Lower leg skin (tissue), 3 donors: ENCODE measurements at regions not wholly inside any gene's neighbourhood (a gene's known extent, or its start where the extent isn't known, plus 50 kb on each side); places are given as distances from the start of the nearest gene placed in this dataset.

Source experiments
- POLR2A ChIP-seq, 2 donors: fragments of 450-650 bp; IDR thresholded peaks; one replicate each; pipeline ENCODE4 v1.6.1; 2016 to 2017; ENCODE audit warnings: antibody characterized with exemption in 2 of 2, mild to moderate bottlenecking in 1 of 2, moderate library complexity in 1 of 2
- TF ChIP-seq, protein P1 (sequence below), 3 donors: fragments of 450-650 bp; IDR thresholded peaks; one replicate each; pipeline ENCODE4 v1.5.1; 2016; ENCODE audit warnings: antibody characterized with exemption in 3 of 3, mild to moderate bottlenecking in 3 of 3, moderate library complexity in 2 of 3

GRCh38 chr22:46038516-46039430 is 61.8 kb upstream of the WNT7B start:
- TF ChIP-seq, protein P1, sequence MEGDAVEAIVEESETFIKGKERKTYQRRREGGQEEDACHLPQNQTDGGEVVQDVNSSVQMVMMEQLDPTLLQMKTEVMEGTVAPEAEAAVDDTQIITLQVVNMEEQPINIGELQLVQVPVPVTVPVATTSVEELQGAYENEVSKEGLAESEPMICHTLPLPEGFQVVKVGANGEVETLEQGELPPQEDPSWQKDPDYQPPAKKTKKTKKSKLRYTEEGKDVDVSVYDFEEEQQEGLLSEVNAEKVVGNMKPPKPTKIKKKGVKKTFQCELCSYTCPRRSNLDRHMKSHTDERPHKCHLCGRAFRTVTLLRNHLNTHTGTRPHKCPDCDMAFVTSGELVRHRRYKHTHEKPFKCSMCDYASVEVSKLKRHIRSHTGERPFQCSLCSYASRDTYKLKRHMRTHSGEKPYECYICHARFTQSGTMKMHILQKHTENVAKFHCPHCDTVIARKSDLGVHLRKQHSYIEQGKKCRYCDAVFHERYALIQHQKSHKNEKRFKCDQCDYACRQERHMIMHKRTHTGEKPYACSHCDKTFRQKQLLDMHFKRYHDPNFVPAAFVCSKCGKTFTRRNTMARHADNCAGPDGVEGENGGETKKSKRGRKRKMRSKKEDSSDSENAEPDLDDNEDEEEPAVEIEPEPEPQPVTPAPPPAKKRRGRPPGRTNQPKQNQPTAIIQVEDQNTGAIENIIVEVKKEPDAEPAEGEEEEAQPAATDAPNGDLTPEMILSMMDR (IDR thresholded peaks at IDR 0.05) = no peak
- no peak for TF ChIP-seq POLR2A (IDR thresholded peaks at IDR 0.05)
